Neuronal stem cell (in vitro differentiated cells): ENCODE measurements at regions not wholly inside any gene's neighbourhood (a gene's known extent, or its start where the extent isn't known, plus 50 kb on each side); places are given as distances from the start of the nearest gene placed in this dataset.

Source experiments
- DNase-seq: peaks from one replicate; pipeline ENCODE4 v3.0.0-alpha.2; 2013; ENCODE audit warnings: low spot score
- H2AFZ ChIP-seq: one replicate; pipeline ENCODE4 v1.6.1; 2013; ENCODE audit warnings: mild to moderate bottlenecking, low read length, inconsistent platforms
- H2AK5ac ChIP-seq: 2 replicates; pipeline ENCODE4 v1.6.1; 2013; ENCODE audit warnings: low read depth, mild to moderate bottlenecking, inconsistent platforms, low read length, moderate library complexity, mixed read lengths
- H2BK120ac ChIP-seq: 2 replicates; pipeline ENCODE4 v1.6.1; 2013; ENCODE audit warnings: low read depth, mild to moderate bottlenecking, inconsistent platforms, low read length, moderate library complexity, mixed read lengths
- H2BK12ac ChIP-seq: one replicate; pipeline ENCODE4 v1.6.1; 2013; ENCODE audit warnings: low read length, inconsistent platforms
- H2BK15ac ChIP-seq: 2 replicates; pipeline ENCODE4 v1.6.1; 2013; ENCODE audit warnings: mild to moderate bottlenecking, low read length, inconsistent platforms, mixed read lengths
- H2BK5ac ChIP-seq: one replicate; pipeline ENCODE4 v1.6.1; 2013; ENCODE audit warnings: inconsistent platforms, mild to moderate bottlenecking, low read length, moderate library complexity
- H3K14ac ChIP-seq: one replicate; pipeline ENCODE4 v1.6.1; 2013; ENCODE audit warnings: low read length, inconsistent platforms
- H3K18ac ChIP-seq: 2 replicates; pipeline ENCODE4 v1.6.1; 2013; ENCODE audit warnings: low read length, inconsistent platforms
- H3K23ac ChIP-seq: 2 replicates; pipeline ENCODE4 v1.6.1; 2013; ENCODE audit warnings: low read depth, mild to moderate bottlenecking, mixed read lengths, low read length, inconsistent platforms; ENCODE audit not compliant: poor library complexity
- H3K27ac ChIP-seq: replicated peaks from 3 replicates; pipeline ENCODE4 v1.5.1; 2013; ENCODE audit warnings: low read length, inconsistent platforms
- H3K27me3 ChIP-seq, 3 experiments: 2 replicates each; pipeline ENCODE4 v1.6.1; 2013; ENCODE audit warnings: low read length in 3 of 3, mild to moderate bottlenecking in 2 of 3, inconsistent platforms in 1 of 3, low read depth in 1 of 3, mixed read lengths in 1 of 3, moderate library complexity in 1 of 3; ENCODE audit not compliant: control insufficient read depth in 3 of 3, insufficient read depth in 3 of 3
- H3K36me3 ChIP-seq, 2 donors: replicated peaks in 1 of 2; 2 replicates each; pipeline ENCODE4 v1.6.1; 2013; ENCODE audit warnings: low read length in 2 of 2; ENCODE audit not compliant: control insufficient read depth in 2 of 2, insufficient read depth in 2 of 2
- H3K4ac ChIP-seq: 2 replicates; pipeline ENCODE4 v1.6.1; 2013; ENCODE audit warnings: inconsistent platforms, mild to moderate bottlenecking, low read length, moderate library complexity
- H3K4me1 ChIP-seq, 2 donors: 1 replicate in 1 of 2; 2 replicates in 1 of 2; pipeline ENCODE4 v1.6.1; 2013; ENCODE audit warnings: low read length in 2 of 2, low read depth in 1 of 2; ENCODE audit not compliant: control insufficient read depth in 2 of 2, insufficient read depth in 1 of 2
- H3K4me2 ChIP-seq: one replicate; pipeline ENCODE4 v1.6.1; 2013; ENCODE audit warnings: mild to moderate bottlenecking, low read length, inconsistent platforms; ENCODE audit not compliant: insufficient read depth, poor library complexity, severe bottlenecking
- H3K4me3 ChIP-seq, 2 donors: 2 replicates each; pipeline ENCODE4 v1.5.1; 2013; ENCODE audit warnings: low read length in 2 of 2, mild to moderate bottlenecking in 2 of 2, inconsistent platforms in 1 of 2, moderate library complexity in 1 of 2
- H3K79me1 ChIP-seq: one replicate; pipeline ENCODE4 v1.6.1; 2013; ENCODE audit warnings: low read depth, mild to moderate bottlenecking, inconsistent platforms, low read length, moderate library complexity
- H3K9ac ChIP-seq: one replicate; pipeline ENCODE4 v1.6.1; 2013; ENCODE audit warnings: mild to moderate bottlenecking, low read depth, low read length, inconsistent platforms; ENCODE audit not compliant: poor library complexity
- H3K9me3 ChIP-seq, 2 donors: replicated peaks in 1 of 2; 2 replicates each; pipeline versions ENCODE3 to v1.6.1; 2013; ENCODE audit warnings: low read length in 2 of 2, mild to moderate bottlenecking in 2 of 2, inconsistent platforms in 1 of 2, low read depth in 1 of 2, mixed read lengths in 1 of 2, moderate library complexity in 1 of 2; ENCODE audit not compliant: control insufficient read depth in 2 of 2, insufficient read depth in 1 of 2
- H4K8ac ChIP-seq: one replicate; pipeline ENCODE4 v1.6.1; 2013; ENCODE audit warnings: low read depth, mild to moderate bottlenecking, inconsistent platforms, low read length, moderate library complexity
- H4K91ac ChIP-seq: one replicate; pipeline ENCODE4 v1.6.1; 2013; ENCODE audit warnings: low read length, low read depth, mild to moderate bottlenecking, inconsistent platforms; ENCODE audit not compliant: poor library complexity
- WGBS, 2 donors: extraction: QIAGEN DNeasy Blood & Tissue Kit; methylation state at CpG; one replicate each; pipeline ENCODE4 v1.1.7; 2013; ENCODE audit warnings: missing lambda C conversion rate in 2 of 2, mixed read lengths in 1 of 2; ENCODE audit not compliant: insufficient read length in 2 of 2, insufficient replicate concordance in 1 of 2; ENCODE audit errors: extremely low coverage in 2 of 2; 5-methylcytosine and 5-hydroxymethylcytosine counted together

- no CpG with 5 or more reads among the region's 2 CpGs for WGBS, 2 donors
- H2BK120ac ChIP-seq, result no peak overlapping the region
- no peak overlapping the region for H2BK12ac ChIP-seq
- no peak overlapping the region for H3K4me2 ChIP-seq
- H2AK5ac ChIP-seq, result no peak overlapping the region
- H3K79me1 ChIP-seq, result no peaks in the 10 kb centered on the region
- no peak overlapping the region for H4K8ac ChIP-seq
- no peak overlapping the region for H3K18ac ChIP-seq
- DNase-seq, result no peak
- no peak overlapping the region for H2BK15ac ChIP-seq
- H4K91ac ChIP-seq, result no peak overlapping the region
- no peak overlapping the region for H3K4me3 ChIP-seq
- no peak overlapping the region for H2BK5ac ChIP-seq
- H3K9ac ChIP-seq, result no peak overlapping the region
- H3K14ac ChIP-seq, result no peak overlapping the region
- no peaks in the 10 kb centered on the region for H3K9me3 ChIP-seq
- peaks cover 0 to 3% of the 10 kb centered on the region in 2 donors for H3K4me1 ChIP-seq
- no peaks in the 10 kb centered on the region for H3K36me3 ChIP-seq
- H3K4ac ChIP-seq, result no peak overlapping the region
- H3K27ac ChIP-seq, result no peak overlapping the region
- H3K23ac ChIP-seq, result no peak overlapping the region
- no peaks in the 10 kb centered on the region for H3K27me3 ChIP-seq
- H2AFZ ChIP-seq, result no peak overlapping the region
Observed at GRCh38 chr9:4415281-4415680, 75.0 kb upstream of the SLC1A1 start.

- H3K4me1 ChIP-seq, result peaks cover 0 to 3% of the 10 kb centered on the region in 2 donors
- H2AFZ ChIP-seq, result no peak overlapping the region
- no peak overlapping the region for H2BK15ac ChIP-seq
- no peak overlapping the region for H2AK5ac ChIP-seq
- H2BK120ac ChIP-seq, result no peak overlapping the region
- no peak overlapping the region for H3K4me2 ChIP-seq
- H3K27ac ChIP-seq, result no peak overlapping the region
- H3K23ac ChIP-seq, result no peak overlapping the region
- no peak overlapping the region for H2BK12ac ChIP-seq
- no peak overlapping the region for H3K14ac ChIP-seq
- no peak for DNase-seq
- H4K91ac ChIP-seq, result no peak overlapping the region
- no peaks in the 10 kb centered on the region for H3K36me3 ChIP-seq
- H3K4me3 ChIP-seq, result no peak overlapping the region
- no peak overlapping the region for H4K8ac ChIP-seq
- H3K9me3 ChIP-seq, result no peaks in the 10 kb centered on the region
- H2BK5ac ChIP-seq, result no peak overlapping the region
- H3K18ac ChIP-seq, result no peak overlapping the region
- WGBS, 2 donors, result no CpG with 5 or more reads among the region's 1 CpG
- H3K27me3 ChIP-seq, result no peaks in the 10 kb centered on the region
- H3K4ac ChIP-seq, result no peak overlapping the region
- no peaks in the 10 kb centered on the region for H3K79me1 ChIP-seq
- H3K9ac ChIP-seq, result no peak overlapping the region
Observed at GRCh38 chr9:4413856-4414255, 76.4 kb upstream of the SLC1A1 start.

GRCh38 chr9:4404156-4404555, 86.1 kb upstream of the SLC1A1 start:
- Histone ChIP-seq H2AK5ac (no peak overlapping the region), H2BK15ac (no peak overlapping the region), H2BK5ac (no peak overlapping the region), H3K4me1 (no peaks in the 10 kb centered on the region), H3K27me3 (no peaks in the 10 kb centered on the region), H4K8ac (no peak overlapping the region), H3K4me3 (no peak overlapping the region), H3K14ac (no peak overlapping the region), H2AFZ (no peak overlapping the region), H3K79me1 (no peaks in the 10 kb centered on the region), H2BK120ac (no peak overlapping the region), H3K4ac (no peak overlapping the region), H3K27ac (no peak overlapping the region), H3K9me3 (peaks cover 0 to 1% of the 10 kb centered on the region in 2 donors), H3K23ac (no peak overlapping the region), H2BK12ac (no peak overlapping the region), H4K91ac (no peak overlapping the region), H3K36me3 (no peaks in the 10 kb centered on the region), H3K4me2 (no peak overlapping the region), H3K9ac (no peak overlapping the region), H3K18ac (no peak overlapping the region)
- no CpG with 5 or more reads among the region's 3 CpGs for WGBS, 2 donors
- no peak for DNase-seq

- Histone ChIP-seq H2BK15ac (no peak overlapping the region), H3K27me3 (no peaks in the 10 kb centered on the region), H2BK12ac (no peak overlapping the region), H3K18ac (no peak overlapping the region), H3K4ac (no peak overlapping the region), H4K91ac (no peak overlapping the region), H2BK5ac (no peak overlapping the region), H3K14ac (no peak overlapping the region), H3K79me1 (no peaks in the 10 kb centered on the region), H3K36me3 (no peaks in the 10 kb centered on the region), H3K9ac (no peak overlapping the region), H3K4me2 (no peak overlapping the region), H3K23ac (no peak overlapping the region), H4K8ac (no peak overlapping the region), H3K9me3 (peaks cover 0 to 1% of the 10 kb centered on the region in 2 donors), H2AK5ac (no peak overlapping the region), H3K27ac (no peak overlapping the region), H3K4me3 (no peak overlapping the region), H3K4me1 (peaks cover 0 to 4% of the 10 kb centered on the region in 2 donors), H2BK120ac (no peak overlapping the region), H2AFZ (no peak overlapping the region)
- DNase-seq, result no peak
Observed at GRCh38 chr9:4402501-4402900, 87.8 kb upstream of the SLC1A1 start.
